ENCODE measurements at regions not wholly inside any gene's neighbourhood (a gene's known extent, or its start where the extent isn't known, plus 50 kb on each side); places are given as distances from the start of the nearest gene placed in this dataset.

DNA sequence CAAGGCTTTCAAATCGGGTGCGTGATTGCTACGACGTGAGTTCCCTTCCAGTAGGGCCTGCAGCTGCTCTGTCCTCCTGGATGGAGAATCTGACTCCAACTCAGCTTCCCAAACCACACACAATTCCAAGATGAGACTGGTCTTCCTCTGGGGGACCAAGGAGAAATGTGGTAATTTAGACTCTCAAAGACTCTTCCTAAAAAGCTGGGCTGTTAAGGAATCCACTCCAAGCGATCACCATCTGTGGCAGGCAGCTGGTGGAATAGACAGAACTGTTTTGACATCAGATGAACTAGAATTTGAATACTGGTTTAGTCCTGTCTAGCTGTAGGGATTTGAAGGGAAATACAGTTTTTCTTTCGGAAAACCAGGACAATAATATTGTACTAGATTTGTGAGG is 130.7 kb upstream of the KLF4 start:
- Histone ChIP-seq H2AFZ (no peak overlapping the region), H3K9me2 (ENCODE audit: insufficient read depth) (peaks cover 11% of the 10 kb centered on the region; the same call in 1 of the 2 replicates), H3K4me1 (ENCODE audit: insufficient read depth) (no peaks in the 10 kb centered on the region), H3F3A (replicated peaks; ENCODE audit: low read depth) (no peaks in the 10 kb centered on the region), H3K27ac (ENCODE audit: low read depth) (no peak overlapping the region), H3K4me2 (no peak overlapping the region), H3K36me3 (ENCODE audit: insufficient read depth) (no peaks in the 10 kb centered on the region), H3K4me3 (no peak overlapping the region), H3K79me2 (replicated peaks; ENCODE audit: insufficient read depth) (no peaks in the 10 kb centered on the region), H3K27me3 (ENCODE audit: insufficient read depth) (no peaks in the 10 kb centered on the region), H4K20me1 (replicated peaks; ENCODE audit: insufficient read depth) (no peaks in the 10 kb centered on the region)
- no peaks in the 10 kb centered on the region for H3K9me3 Mint-ChIP-seq
- no peak overlapping the region for H3K4me3 Mint-ChIP-seq
- H3K36me3 Mint-ChIP-seq (ENCODE audit: low read depth), result no peaks in the 10 kb centered on the region
- no peak for DNase-seq (ENCODE audit: low spot score)
- H3K27ac Mint-ChIP-seq, result no peak overlapping the region
- TF ChIP-seq ZNF331 (CRISPR knock-in tag; IDR thresholded peaks at IDR 0.05; ENCODE audit: low read depth) (no peak), STAT1 (IDR thresholded peaks at IDR 0.05; ENCODE audit: unreplicated experiment) (no peak), CREB1 (CRISPR knock-in tag; IDR thresholded peaks at IDR 0.05; ENCODE audit: low read depth) (no peak), NANOG (IDR thresholded peaks at IDR 0.05; ENCODE audit: borderline replicate concordance) (no peak), EZH2 (IDR thresholded peaks at IDR 0.05; ENCODE audit: low read depth, unreplicated experiment) (no peak), EZH2phosphoT487 (IDR thresholded peaks at IDR 0.05; ENCODE audit: unreplicated experiment) (no peak), ZNF114 (CRISPR knock-in tag; IDR thresholded peaks at IDR 0.05) (no peak), POLR2AphosphoS5 (IDR thresholded peaks at IDR 0.05; ENCODE audit: low read depth) (no peak), JUNB (IDR thresholded peaks at IDR 0.05; ENCODE audit: unreplicated experiment) (no peak)
- TF ChIP-seq, protein P1, sequence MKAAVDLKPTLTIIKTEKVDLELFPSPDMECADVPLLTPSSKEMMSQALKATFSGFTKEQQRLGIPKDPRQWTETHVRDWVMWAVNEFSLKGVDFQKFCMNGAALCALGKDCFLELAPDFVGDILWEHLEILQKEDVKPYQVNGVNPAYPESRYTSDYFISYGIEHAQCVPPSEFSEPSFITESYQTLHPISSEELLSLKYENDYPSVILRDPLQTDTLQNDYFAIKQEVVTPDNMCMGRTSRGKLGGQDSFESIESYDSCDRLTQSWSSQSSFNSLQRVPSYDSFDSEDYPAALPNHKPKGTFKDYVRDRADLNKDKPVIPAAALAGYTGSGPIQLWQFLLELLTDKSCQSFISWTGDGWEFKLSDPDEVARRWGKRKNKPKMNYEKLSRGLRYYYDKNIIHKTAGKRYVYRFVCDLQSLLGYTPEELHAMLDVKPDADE (IDR thresholded peaks at IDR 0.05), result no peak
- TF ChIP-seq, protein P2, sequence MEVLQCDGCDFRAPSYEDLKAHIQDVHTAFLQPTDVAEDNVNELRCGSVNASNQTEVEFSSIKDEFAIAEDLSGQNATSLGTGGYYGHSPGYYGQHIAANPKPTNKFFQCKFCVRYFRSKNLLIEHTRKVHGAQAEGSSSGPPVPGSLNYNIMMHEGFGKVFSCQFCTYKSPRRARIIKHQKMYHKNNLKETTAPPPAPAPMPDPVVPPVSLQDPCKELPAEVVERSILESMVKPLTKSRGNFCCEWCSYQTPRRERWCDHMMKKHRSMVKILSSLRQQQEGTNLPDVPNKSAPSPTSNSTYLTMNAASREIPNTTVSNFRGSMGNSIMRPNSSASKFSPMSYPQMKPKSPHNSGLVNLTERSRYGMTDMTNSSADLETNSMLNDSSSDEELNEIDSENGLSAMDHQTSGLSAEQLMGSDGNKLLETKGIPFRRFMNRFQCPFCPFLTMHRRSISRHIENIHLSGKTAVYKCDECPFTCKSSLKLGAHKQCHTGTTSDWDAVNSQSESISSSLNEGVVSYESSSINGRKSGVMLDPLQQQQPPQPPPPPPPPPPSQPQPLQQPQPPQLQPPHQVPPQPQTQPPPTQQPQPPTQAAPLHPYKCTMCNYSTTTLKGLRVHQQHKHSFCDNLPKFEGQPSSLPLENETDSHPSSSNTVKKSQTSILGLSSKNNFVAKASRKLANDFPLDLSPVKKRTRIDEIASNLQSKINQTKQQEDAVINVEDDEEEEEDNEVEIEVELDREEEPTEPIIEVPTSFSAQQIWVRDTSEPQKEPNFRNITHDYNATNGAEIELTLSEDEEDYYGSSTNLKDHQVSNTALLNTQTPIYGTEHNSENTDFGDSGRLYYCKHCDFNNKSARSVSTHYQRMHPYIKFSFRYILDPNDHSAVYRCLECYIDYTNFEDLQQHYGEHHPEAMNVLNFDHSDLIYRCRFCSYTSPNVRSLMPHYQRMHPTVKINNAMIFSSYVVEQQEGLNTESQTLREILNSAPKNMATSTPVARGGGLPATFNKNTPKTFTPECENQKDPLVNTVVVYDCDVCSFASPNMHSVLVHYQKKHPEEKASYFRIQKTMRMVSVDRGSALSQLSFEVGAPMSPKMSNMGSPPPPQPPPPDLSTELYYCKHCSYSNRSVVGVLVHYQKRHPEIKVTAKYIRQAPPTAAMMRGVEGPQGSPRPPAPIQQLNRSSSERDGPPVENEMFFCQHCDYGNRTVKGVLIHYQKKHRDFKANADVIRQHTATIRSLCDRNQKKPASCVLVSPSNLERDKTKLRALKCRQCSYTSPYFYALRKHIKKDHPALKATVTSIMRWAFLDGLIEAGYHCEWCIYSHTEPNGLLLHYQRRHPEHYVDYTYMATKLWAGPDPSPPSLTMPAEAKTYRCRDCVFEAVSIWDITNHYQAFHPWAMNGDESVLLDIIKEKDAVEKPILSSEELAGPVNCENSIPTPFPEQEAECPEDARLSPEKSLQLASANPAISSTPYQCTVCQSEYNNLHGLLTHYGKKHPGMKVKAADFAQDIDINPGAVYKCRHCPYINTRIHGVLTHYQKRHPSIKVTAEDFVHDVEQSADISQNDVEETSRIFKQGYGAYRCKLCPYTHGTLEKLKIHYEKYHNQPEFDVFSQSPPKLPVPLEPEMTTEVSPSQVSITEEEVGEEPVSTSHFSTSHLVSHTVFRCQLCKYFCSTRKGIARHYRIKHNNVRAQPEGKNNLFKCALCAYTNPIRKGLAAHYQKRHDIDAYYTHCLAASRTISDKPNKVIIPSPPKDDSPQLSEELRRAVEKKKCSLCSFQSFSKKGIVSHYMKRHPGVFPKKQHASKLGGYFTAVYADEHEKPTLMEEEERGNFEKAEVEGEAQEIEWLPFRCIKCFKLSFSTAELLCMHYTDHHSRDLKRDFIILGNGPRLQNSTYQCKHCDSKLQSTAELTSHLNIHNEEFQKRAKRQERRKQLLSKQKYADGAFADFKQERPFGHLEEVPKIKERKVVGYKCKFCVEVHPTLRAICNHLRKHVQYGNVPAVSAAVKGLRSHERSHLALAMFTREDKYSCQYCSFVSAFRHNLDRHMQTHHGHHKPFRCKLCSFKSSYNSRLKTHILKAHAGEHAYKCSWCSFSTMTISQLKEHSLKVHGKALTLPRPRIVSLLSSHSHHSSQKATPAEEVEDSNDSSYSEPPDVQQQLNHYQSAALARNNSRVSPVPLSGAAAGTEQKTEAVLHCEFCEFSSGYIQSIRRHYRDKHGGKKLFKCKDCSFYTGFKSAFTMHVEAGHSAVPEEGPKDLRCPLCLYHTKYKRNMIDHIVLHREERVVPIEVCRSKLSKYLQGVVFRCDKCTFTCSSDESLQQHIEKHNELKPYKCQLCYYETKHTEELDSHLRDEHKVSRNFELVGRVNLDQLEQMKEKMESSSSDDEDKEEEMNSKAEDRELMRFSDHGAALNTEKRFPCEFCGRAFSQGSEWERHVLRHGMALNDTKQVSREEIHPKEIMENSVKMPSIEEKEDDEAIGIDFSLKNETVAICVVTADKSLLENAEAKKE (CRISPR knock-in tag; IDR thresholded peaks at IDR 0.05), result no peak
- TF ChIP-seq, protein P3, sequence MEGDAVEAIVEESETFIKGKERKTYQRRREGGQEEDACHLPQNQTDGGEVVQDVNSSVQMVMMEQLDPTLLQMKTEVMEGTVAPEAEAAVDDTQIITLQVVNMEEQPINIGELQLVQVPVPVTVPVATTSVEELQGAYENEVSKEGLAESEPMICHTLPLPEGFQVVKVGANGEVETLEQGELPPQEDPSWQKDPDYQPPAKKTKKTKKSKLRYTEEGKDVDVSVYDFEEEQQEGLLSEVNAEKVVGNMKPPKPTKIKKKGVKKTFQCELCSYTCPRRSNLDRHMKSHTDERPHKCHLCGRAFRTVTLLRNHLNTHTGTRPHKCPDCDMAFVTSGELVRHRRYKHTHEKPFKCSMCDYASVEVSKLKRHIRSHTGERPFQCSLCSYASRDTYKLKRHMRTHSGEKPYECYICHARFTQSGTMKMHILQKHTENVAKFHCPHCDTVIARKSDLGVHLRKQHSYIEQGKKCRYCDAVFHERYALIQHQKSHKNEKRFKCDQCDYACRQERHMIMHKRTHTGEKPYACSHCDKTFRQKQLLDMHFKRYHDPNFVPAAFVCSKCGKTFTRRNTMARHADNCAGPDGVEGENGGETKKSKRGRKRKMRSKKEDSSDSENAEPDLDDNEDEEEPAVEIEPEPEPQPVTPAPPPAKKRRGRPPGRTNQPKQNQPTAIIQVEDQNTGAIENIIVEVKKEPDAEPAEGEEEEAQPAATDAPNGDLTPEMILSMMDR (conservative IDR thresholded peaks at IDR 0.05; ENCODE audit: low read depth in 2 of 2), result no peak
- TF ChIP-seq, protein P4, sequence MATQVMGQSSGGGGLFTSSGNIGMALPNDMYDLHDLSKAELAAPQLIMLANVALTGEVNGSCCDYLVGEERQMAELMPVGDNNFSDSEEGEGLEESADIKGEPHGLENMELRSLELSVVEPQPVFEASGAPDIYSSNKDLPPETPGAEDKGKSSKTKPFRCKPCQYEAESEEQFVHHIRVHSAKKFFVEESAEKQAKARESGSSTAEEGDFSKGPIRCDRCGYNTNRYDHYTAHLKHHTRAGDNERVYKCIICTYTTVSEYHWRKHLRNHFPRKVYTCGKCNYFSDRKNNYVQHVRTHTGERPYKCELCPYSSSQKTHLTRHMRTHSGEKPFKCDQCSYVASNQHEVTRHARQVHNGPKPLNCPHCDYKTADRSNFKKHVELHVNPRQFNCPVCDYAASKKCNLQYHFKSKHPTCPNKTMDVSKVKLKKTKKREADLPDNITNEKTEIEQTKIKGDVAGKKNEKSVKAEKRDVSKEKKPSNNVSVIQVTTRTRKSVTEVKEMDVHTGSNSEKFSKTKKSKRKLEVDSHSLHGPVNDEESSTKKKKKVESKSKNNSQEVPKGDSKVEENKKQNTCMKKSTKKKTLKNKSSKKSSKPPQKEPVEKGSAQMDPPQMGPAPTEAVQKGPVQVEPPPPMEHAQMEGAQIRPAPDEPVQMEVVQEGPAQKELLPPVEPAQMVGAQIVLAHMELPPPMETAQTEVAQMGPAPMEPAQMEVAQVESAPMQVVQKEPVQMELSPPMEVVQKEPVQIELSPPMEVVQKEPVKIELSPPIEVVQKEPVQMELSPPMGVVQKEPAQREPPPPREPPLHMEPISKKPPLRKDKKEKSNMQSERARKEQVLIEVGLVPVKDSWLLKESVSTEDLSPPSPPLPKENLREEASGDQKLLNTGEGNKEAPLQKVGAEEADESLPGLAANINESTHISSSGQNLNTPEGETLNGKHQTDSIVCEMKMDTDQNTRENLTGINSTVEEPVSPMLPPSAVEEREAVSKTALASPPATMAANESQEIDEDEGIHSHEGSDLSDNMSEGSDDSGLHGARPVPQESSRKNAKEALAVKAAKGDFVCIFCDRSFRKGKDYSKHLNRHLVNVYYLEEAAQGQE (IDR thresholded peaks at IDR 0.05; ENCODE audit: unreplicated experiment), result no peak
- ATAC-seq, result no peak
- 0 out of 3 replicates have a peak, but pooled peaks cover 3% of the 10 kb centered on the region for H3K4me1 Mint-ChIP-seq
- peaks cover 6% of the 10 kb centered on the region for H3K27me3 Mint-ChIP-seq (ENCODE audit: insufficient read depth, low read depth, poor library complexity)

Measured in GM23338 (cell line).